Fibroblast of villous mesenchyme (primary cell): ENCODE measurements at regions not wholly inside any gene's neighbourhood (a gene's known extent, or its start where the extent isn't known, plus 50 kb on each side); places are given as distances from the start of the nearest gene placed in this dataset.

Experiments
- DNase-seq: peaks from one replicate; pipeline ENCODE4 v3.0.0-alpha.2; 2010; ENCODE audit warnings: low read depth
- H3K4me3 ChIP-seq: 2 replicates; pipeline ENCODE4 v1.5.1; 2011; ENCODE audit warnings: low read depth, mild to moderate bottlenecking, low read length
- CTCF ChIP-seq: IDR thresholded peaks from 2 replicates; pipeline ENCODE4 v1.5.1; 2012; ENCODE audit warnings: low read depth, mild to moderate bottlenecking, low read length; ENCODE audit not compliant: insufficient read depth

GRCh38 chrX:39459204-39459603 is 638.6 kb downstream of the BCOR start:
- H3K4me3 ChIP-seq, result no peak overlapping the region
- no peak for TF ChIP-seq CTCF
- DNase-seq, result no peak

- H3K4me3 ChIP-seq, result no peak overlapping the region
- no peak for TF ChIP-seq CTCF
- no peak for DNase-seq
Measured at GRCh38 chrX:39459952-39460351, 637.8 kb downstream of the BCOR start.

- no peak for TF ChIP-seq CTCF
- H3K4me3 ChIP-seq, result no peak overlapping the region
- no peak for DNase-seq
Measured at GRCh38 chrX:39460499-39460898, 637.3 kb downstream of the BCOR start.

- no peak overlapping the region for H3K4me3 ChIP-seq
- no peak for TF ChIP-seq CTCF
Measured at GRCh38 chrX:39462835-39463234, 634.9 kb downstream of the BCOR start.

GRCh38 chrX:39464253-39464652 is 633.5 kb downstream of the BCOR start:
- TF ChIP-seq CTCF, result no peak
- DNase-seq, result no peak
- no peak overlapping the region for H3K4me3 ChIP-seq

More at GRCh38 chrX:39462835-39463234, 634.9 kb downstream of the BCOR start:
- no peak for DNase-seq

- no peak for TF ChIP-seq CTCF
- DNase-seq, result no peak
- no peak overlapping the region for H3K4me3 ChIP-seq
Measured at GRCh38 chrX:39465467-39465866, 632.3 kb downstream of the BCOR start.

- DNase-seq, result no peak
- H3K4me3 ChIP-seq, result no peak overlapping the region
- no peak for TF ChIP-seq CTCF
Measured at GRCh38 chrX:39465906-39466305, 631.9 kb downstream of the BCOR start.
